Upper lobe of left lung (tissue), 6 donors: ENCODE measurements at regions not wholly inside any gene's neighbourhood (a gene's known extent, or its start where the extent isn't known, plus 50 kb on each side); places are given as distances from the start of the nearest gene placed in this dataset.

Source experiments
- ATAC-seq, 2 donors: fragments of 200-7000 bp; cut with Tn5 transposase; one replicate each; pipeline ENCODE4 v1.9.1; 2022; ENCODE audit warnings: mild to moderate bottlenecking in 2 of 2, moderate library complexity in 2 of 2; ENCODE audit not compliant: low FRiP score in 2 of 2
- DNase-seq, 2 donors: peaks; one replicate each; pipeline ENCODE4 v3.0.0-alpha.2; 2019 to 2020
- H3K27ac ChIP-seq, 4 donors: fragments of 200-600 bp; sonication (generic); one replicate each; pipeline ENCODE4 v1.5.1; 2016 to 2019
- H3K27me3 ChIP-seq, 4 donors: fragments of 200-600 bp; sonication (generic); one replicate each; pipeline ENCODE4 v1.5.1; 2017 to 2019
- H3K36me3 ChIP-seq, 4 donors: fragments of 200-600 bp; sonication (generic); one replicate each; pipeline ENCODE4 v1.5.1; 2016 to 2019
- H3K4me1 ChIP-seq, 4 donors: fragments of 200-600 bp; sonication (generic); one replicate each; pipeline ENCODE4 v1.5.1; 2018 to 2019
- H3K4me3 ChIP-seq, 4 donors: fragments of 200-600 bp; sonication (generic); one replicate each; pipeline ENCODE4 v1.5.1; 2017 to 2019; ENCODE audit warnings: mild to moderate bottlenecking in 2 of 4, moderate library complexity in 1 of 4
- H3K9me3 ChIP-seq, 4 donors: fragments of 200-600 bp; sonication (generic); one replicate each; pipeline ENCODE4 v1.5.1; 2018 to 2019
- CTCF ChIP-seq, 6 experiments: fragments of 450-650 bp in 4 of 6; fragments of 200-600 bp in 2 of 6; sonication (generic) in 2 of 6; IDR thresholded peaks; one replicate each; pipeline ENCODE4 v1.5.1; 2016 to 2019; ENCODE audit warnings: antibody characterized with exemption in 6 of 6
- EP300 ChIP-seq, 4 donors: sonication (generic); formaldehyde crosslinking; IDR thresholded peaks; one replicate each; pipeline ENCODE4 v1.5.1; 2017; ENCODE audit warnings: antibody characterized with exemption in 4 of 4, control low read depth in 2 of 4
- POLR2A ChIP-seq, 4 donors: fragments of 450-650 bp; IDR thresholded peaks; one replicate each; pipeline ENCODE4 v1.5.1; 2016 to 2017; ENCODE audit warnings: antibody characterized with exemption in 4 of 4, mild to moderate bottlenecking in 2 of 4
- POLR2AphosphoS5 ChIP-seq, 2 donors: sonication (generic); formaldehyde crosslinking; IDR thresholded peaks; one replicate each; pipeline ENCODE4 v1.5.1; 2017; ENCODE audit warnings: antibody characterized with exemption in 2 of 2
- whole genome bisulfite sequencing, 2 donors: methylation state at CpG; one replicate each; pipeline ENCODE4 v1.1.5; 2017 to 2018; 5-methylcytosine and 5-hydroxymethylcytosine counted together
- donor health status: DM: no; HTN: no; CAD: no; lungs with moderate emphysema.
- donor health status: DM: no; HTN: yes; CAD: no; lungs with severe emphysema.

GRCh38 chr17:65334406-65334805 is 197.2 kb downstream of the RGS9 start:
- no peak overlapping the region for H3K4me3 ChIP-seq
- TF ChIP-seq POLR2A (IDR thresholded peaks at IDR 0.05): no peak
- TF ChIP-seq EP300 (IDR thresholded peaks at IDR 0.05): no peak
- TF ChIP-seq POLR2AphosphoS5 (IDR thresholded peaks at IDR 0.05): no peak
- TF ChIP-seq CTCF (IDR thresholded peaks at IDR 0.05): no peak
- H3K9me3 ChIP-seq: peaks cover 0 to 5% (median 0%) of the 10 kb centered on the region in 4 donors
- H3K27ac ChIP-seq: no peak overlapping the region
- H3K27me3 ChIP-seq: no peaks in the 10 kb centered on the region
- ATAC-seq (no peak), DNase-seq (no peak)
- WGBS, 2 donors: 80 to 96% methylated on average over 6 of the region's 6 CpGs
- H3K4me1 ChIP-seq: peaks cover 0 to 3% (median 0%) of the 10 kb centered on the region in 4 donors
- H3K36me3 ChIP-seq: no peaks in the 10 kb centered on the region

GRCh38 chr17:65332779-65333178 is 195.6 kb downstream of the RGS9 start:
- no peaks in the 10 kb centered on the region for H3K36me3 ChIP-seq
- H3K9me3 ChIP-seq: no peaks in the 10 kb centered on the region
- no peak overlapping the region for H3K4me3 ChIP-seq
- no peak overlapping the region for H3K27ac ChIP-seq
- peaks cover 0 to 3% (median 0%) of the 10 kb centered on the region in 4 donors for H3K4me1 ChIP-seq
- DNase-seq (no peak), ATAC-seq (no peak)
- H3K27me3 ChIP-seq: no peaks in the 10 kb centered on the region
- WGBS, 2 donors: 72 to 79% methylated on average over 3 of the region's 3 CpGs
- no peak for TF ChIP-seq POLR2A (IDR thresholded peaks at IDR 0.05)
- no peak for TF ChIP-seq POLR2AphosphoS5 (IDR thresholded peaks at IDR 0.05)
- TF ChIP-seq CTCF (IDR thresholded peaks at IDR 0.05): no peak
- no peak for TF ChIP-seq EP300 (IDR thresholded peaks at IDR 0.05)

GRCh38 chr17:65332375-65332774 is 195.2 kb downstream of the RGS9 start:
- no peaks in the 10 kb centered on the region for H3K27me3 ChIP-seq
- H3K9me3 ChIP-seq: no peaks in the 10 kb centered on the region
- H3K4me1 ChIP-seq: peaks cover 0 to 3% (median 0%) of the 10 kb centered on the region in 4 donors
- TF ChIP-seq POLR2AphosphoS5 (IDR thresholded peaks at IDR 0.05) (no peak), POLR2A (IDR thresholded peaks at IDR 0.05) (no peak), EP300 (IDR thresholded peaks at IDR 0.05) (no peak), CTCF (IDR thresholded peaks at IDR 0.05) (no peak)
- no peak overlapping the region for H3K27ac ChIP-seq
- no peaks in the 10 kb centered on the region for H3K36me3 ChIP-seq
- ATAC-seq (no peak), DNase-seq (no peak)
- no peak overlapping the region for H3K4me3 ChIP-seq
- WGBS, 2 donors: 64 to 78% methylated on average over 1 of the region's 1 CpG

GRCh38 chr17:65328567-65328966 is 191.4 kb downstream of the RGS9 start:
- no peaks in the 10 kb centered on the region for H3K27me3 ChIP-seq
- ATAC-seq: no peak
- TF ChIP-seq POLR2AphosphoS5 (IDR thresholded peaks at IDR 0.05) (no peak), POLR2A (IDR thresholded peaks at IDR 0.05) (no peak), EP300 (IDR thresholded peaks at IDR 0.05) (no peak), CTCF (IDR thresholded peaks at IDR 0.05) (no peak)
- no peak overlapping the region for H3K4me3 ChIP-seq
- DNase-seq: peak in 1 of 2 donors; percentile 61
- no peak overlapping the region for H3K27ac ChIP-seq
- H3K36me3 ChIP-seq: no peaks in the 10 kb centered on the region
- H3K9me3 ChIP-seq: no peaks in the 10 kb centered on the region
- H3K4me1 ChIP-seq: peaks cover 0 to 3% (median 0%) of the 10 kb centered on the region in 4 donors

GRCh38 chr17:65324611-65325342 is 187.6 kb downstream of the RGS9 start:
- 71 to 88% methylated on average over 5 of the region's 5 CpGs for WGBS, 2 donors
- DNase-seq (no peak), ATAC-seq (peak; percentile 66 to 88)
- TF ChIP-seq CTCF (IDR thresholded peaks at IDR 0.05) (no peak), POLR2AphosphoS5 (IDR thresholded peaks at IDR 0.05) (peak; percentile 50), EP300 (IDR thresholded peaks at IDR 0.05) (peak in 1 of 4 donors; percentile 1), POLR2A (IDR thresholded peaks at IDR 0.05) (no peak)
- Histone ChIP-seq H3K27me3 (no peaks in the 10 kb centered on the region), H3K36me3 (no peaks in the 10 kb centered on the region), H3K4me3 (no peak overlapping the region), H3K27ac (no peak overlapping the region), H3K4me1 (no peaks in the 10 kb centered on the region), H3K9me3 (no peaks in the 10 kb centered on the region)
